Activated naive CD8-positive, alpha-beta T cell treated with anti-CD3 and anti-CD28 coated beads, Interleukin-2, amount 10 ng/mL, durations not matched to agents 7 days and 5 days (primary cell): ENCODE measurements at regions not wholly inside any gene's neighbourhood (a gene's known extent, or its start where the extent isn't known, plus 50 kb on each side); places are given as distances from the start of the nearest gene placed in this dataset.

Experiments used
- ATAC-seq: fragments of 150-1000 bp; cut with Tn5 transposase; one replicate; pipeline ENCODE4 v1.10.0; 2021; ENCODE audit warnings: low read depth, moderate library complexity
- POLR2A ChIA-PET: fragments of 350-600 bp; sonication (Branson Sonifier 250); formaldehyde crosslinking; loops from one replicate; lab custom pipeline; 2021; ENCODE audit warnings: antibody characterized with exemption; lab: Charles Lee
- DNase-seq: peaks from one replicate; pipeline ENCODE4 v3.0.0; 2021
- H3K27ac Mint-ChIP-seq: one replicate; pipeline ENCODE4 v1.8.0; 2022; ENCODE audit warnings: mild to moderate bottlenecking, mixed read lengths
- H3K27me3 Mint-ChIP-seq: one replicate; pipeline ENCODE4 v1.8.0; 2022; ENCODE audit warnings: mild to moderate bottlenecking, moderate library complexity, mixed read lengths
- H3K36me3 Mint-ChIP-seq: one replicate; pipeline ENCODE4 v1.8.0; 2021; ENCODE audit warnings: mild to moderate bottlenecking, mixed read lengths
- H3K4me1 Mint-ChIP-seq: one replicate; pipeline ENCODE4 v1.8.0; 2021; ENCODE audit warnings: mixed read lengths
- H3K4me3 Mint-ChIP-seq: one replicate; pipeline ENCODE4 v1.8.0; 2022; ENCODE audit warnings: mild to moderate bottlenecking, moderate library complexity, mixed read lengths
- H3K9me3 Mint-ChIP-seq: one replicate; pipeline ENCODE4 v1.8.0; 2021; ENCODE audit warnings: mixed read lengths

GRCh38 chr20:60759651-60760050 lies 492.4 kb upstream of the CDH4 start:
- Mint-ChIP-seq H3K27ac (no peak overlapping the region), H3K36me3 (no peaks in the 10 kb centered on the region), H3K27me3 (no peaks in the 10 kb centered on the region), H3K9me3 (no peaks in the 10 kb centered on the region), H3K4me1 (no peaks in the 10 kb centered on the region), H3K4me3 (no peak overlapping the region)
- POLR2A ChIA-PET: no interaction called here
- no peak for ATAC-seq
- no peak for DNase-seq

DNA sequence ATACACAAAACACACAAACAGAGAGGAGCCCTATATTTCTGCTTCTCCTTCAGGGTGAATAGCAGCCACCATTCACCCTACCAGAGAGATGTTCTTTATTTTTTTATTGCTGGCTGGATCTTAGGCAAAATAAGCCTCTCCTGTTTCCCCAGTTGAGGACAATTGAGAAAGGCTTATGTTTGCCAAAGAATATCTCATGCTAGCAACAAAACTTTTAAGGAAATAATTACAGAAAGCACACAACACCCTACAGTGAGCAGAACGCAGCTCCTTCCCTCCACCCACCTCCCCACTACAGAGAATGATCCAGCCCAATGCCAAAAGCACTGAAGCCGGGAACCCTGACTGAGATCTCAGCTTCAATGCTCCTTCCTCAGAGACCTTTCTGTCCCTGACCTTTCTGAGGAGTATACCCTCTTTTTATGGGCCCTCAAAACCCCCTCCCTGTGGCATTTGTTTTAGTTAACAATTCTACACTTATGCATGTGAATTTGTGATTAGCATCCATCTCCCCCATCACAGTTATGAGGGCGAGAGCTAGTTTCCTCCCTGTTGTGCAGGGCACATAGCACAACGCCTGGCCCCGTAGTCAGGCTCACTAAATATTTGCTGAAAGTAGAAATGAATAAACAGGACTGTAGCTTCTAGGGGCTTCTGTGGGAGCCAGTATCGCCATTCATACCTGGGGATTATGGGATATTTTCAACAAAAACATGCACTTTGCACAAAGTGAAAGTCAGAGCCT lies 491.6 kb upstream of the CDH4 start:
- Mint-ChIP-seq H3K27ac (no peak overlapping the region), H3K4me3 (no peak overlapping the region), H3K36me3 (no peaks in the 10 kb centered on the region), H3K9me3 (no peaks in the 10 kb centered on the region), H3K4me1 (no peaks in the 10 kb centered on the region), H3K27me3 (no peaks in the 10 kb centered on the region)
- POLR2A ChIA-PET: no interaction called here
- DNase-seq: no peak
- no peak for ATAC-seq

DNA sequence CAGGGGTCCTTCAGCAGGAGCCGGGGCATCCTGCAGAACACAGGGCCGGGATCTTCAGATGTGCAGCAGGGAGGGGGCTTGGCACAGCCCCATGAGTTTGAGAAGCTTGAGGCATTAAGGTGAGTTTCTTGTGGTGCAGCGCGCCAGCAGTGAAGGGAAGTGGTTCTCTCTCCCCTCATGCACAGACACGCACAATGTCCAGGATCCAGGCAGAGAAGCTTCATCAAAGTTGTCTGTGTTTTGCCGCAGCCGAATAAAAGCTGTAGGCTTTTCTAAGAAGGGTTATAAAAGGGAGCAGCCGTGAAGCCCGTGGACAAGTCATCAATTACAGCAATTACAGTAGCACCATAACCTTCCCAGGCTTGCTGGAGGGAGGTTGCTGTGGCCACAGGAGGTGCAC lies 491.0 kb upstream of the CDH4 start:
- DNase-seq (no peak), ATAC-seq (no peak)
- Mint-ChIP-seq H3K27me3 (no peaks in the 10 kb centered on the region), H3K27ac (no peak overlapping the region), H3K36me3 (no peaks in the 10 kb centered on the region), H3K4me1 (no peaks in the 10 kb centered on the region), H3K9me3 (no peaks in the 10 kb centered on the region), H3K4me3 (no peak overlapping the region)
- POLR2A ChIA-PET: no interaction called here

- Mint-ChIP-seq H3K4me1 (no peaks in the 10 kb centered on the region), H3K4me3 (no peak overlapping the region), H3K36me3 (no peaks in the 10 kb centered on the region), H3K9me3 (no peaks in the 10 kb centered on the region), H3K27me3 (peaks cover under 1% of the 10 kb centered on the region), H3K27ac (no peak overlapping the region)
- POLR2A ChIA-PET: no interaction called here
- ATAC-seq: no peak
- DNase-seq: no peak
Measured at GRCh38 chr20:60762386-60762785, 489.7 kb upstream of the CDH4 start.

- Mint-ChIP-seq H3K36me3 (no peaks in the 10 kb centered on the region), H3K4me3 (no peak overlapping the region), H3K27me3 (peaks cover 1% of the 10 kb centered on the region), H3K4me1 (no peaks in the 10 kb centered on the region), H3K9me3 (no peaks in the 10 kb centered on the region), H3K27ac (no peak overlapping the region)
- no peak for DNase-seq
- no peak for ATAC-seq
- POLR2A ChIA-PET: no interaction called here
Measured at GRCh38 chr20:60764328-60764727, 487.7 kb upstream of the CDH4 start.

DNA sequence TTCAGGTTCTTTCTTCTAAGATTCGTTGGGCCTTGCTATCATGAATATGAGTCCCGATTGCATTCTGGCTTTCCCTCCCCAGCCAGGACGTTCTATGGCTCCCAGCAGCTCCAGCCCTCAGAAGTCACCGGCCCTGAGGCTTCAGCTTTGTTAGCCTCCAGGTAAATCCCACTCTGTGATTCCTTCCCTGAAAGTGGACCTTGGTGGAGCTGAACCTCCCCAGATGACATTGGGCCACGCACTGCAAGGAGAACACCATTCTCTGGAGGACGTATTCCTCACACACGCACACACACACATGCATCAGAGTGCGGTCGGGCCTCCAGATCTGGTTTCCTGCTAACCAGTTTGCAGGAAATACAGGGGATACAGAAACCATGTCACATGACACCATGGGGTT lies 487.3 kb upstream of the CDH4 start:
- Mint-ChIP-seq H3K27ac (no peak overlapping the region), H3K4me1 (no peaks in the 10 kb centered on the region), H3K27me3 (peaks cover 1% of the 10 kb centered on the region), H3K4me3 (no peak overlapping the region), H3K9me3 (no peaks in the 10 kb centered on the region), H3K36me3 (no peaks in the 10 kb centered on the region)
- no peak for ATAC-seq
- no peak for DNase-seq
- POLR2A ChIA-PET: no interaction called here

DNA sequence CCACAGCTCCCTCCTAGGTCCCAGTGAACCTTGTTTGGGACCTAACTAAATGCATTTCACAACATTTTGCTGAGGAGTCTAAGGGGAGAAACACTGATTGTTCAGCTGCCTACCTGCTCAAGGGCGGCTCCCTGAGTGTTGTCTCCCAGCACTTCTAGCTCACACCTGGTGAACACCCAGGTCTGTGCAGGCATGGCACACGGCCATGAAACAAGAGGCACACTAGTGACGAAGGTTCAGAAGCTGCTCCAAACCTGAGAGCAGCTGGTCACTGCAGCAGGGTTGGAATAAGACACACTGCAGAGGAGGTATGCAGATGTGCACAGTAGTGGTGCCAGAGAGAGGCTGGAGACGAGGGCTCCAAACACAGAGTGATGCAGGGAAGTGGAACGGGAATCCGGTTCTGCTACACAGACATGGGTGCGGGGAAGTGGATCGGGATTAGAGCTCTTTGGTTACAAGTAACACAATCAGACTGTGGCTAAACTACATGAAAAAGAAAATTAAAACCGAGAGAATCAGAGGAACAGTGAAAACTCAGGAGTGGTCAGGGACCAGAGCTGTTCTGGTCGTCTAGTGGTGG lies 486.1 kb upstream of the CDH4 start:
- Mint-ChIP-seq H3K4me1 (no peaks in the 10 kb centered on the region), H3K27me3 (peaks cover 1% of the 10 kb centered on the region), H3K27ac (no peak overlapping the region), H3K36me3 (no peaks in the 10 kb centered on the region), H3K4me3 (no peak overlapping the region), H3K9me3 (no peaks in the 10 kb centered on the region)
- DNase-seq (no peak), ATAC-seq (no peak)
- POLR2A ChIA-PET: no interaction called here

DNA sequence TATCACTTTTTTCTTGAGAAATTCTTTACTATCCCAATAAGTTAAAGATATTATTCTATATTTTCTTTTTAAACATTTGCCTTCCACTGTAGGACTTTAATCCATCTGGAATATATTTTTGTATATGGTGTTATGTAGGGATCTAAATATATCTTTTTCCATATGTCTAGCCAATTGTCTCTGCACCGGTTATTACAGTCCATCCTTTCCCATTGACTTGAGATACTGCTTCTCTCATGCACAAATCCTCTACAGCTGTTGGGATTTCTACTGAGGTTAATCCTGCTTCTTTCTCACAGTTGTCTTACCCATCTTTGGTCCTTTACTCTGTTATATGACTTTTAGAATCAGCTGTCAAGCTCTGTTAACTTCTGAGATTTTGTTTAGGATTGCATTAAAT lies 483.8 kb upstream of the CDH4 start:
- no peak for DNase-seq
- POLR2A ChIA-PET: no interaction called here
- Mint-ChIP-seq H3K27ac (no peak overlapping the region), H3K27me3 (peaks cover 1% of the 10 kb centered on the region), H3K9me3 (no peaks in the 10 kb centered on the region), H3K4me3 (no peak overlapping the region), H3K36me3 (no peaks in the 10 kb centered on the region), H3K4me1 (no peaks in the 10 kb centered on the region)
- no peak for ATAC-seq

DNA sequence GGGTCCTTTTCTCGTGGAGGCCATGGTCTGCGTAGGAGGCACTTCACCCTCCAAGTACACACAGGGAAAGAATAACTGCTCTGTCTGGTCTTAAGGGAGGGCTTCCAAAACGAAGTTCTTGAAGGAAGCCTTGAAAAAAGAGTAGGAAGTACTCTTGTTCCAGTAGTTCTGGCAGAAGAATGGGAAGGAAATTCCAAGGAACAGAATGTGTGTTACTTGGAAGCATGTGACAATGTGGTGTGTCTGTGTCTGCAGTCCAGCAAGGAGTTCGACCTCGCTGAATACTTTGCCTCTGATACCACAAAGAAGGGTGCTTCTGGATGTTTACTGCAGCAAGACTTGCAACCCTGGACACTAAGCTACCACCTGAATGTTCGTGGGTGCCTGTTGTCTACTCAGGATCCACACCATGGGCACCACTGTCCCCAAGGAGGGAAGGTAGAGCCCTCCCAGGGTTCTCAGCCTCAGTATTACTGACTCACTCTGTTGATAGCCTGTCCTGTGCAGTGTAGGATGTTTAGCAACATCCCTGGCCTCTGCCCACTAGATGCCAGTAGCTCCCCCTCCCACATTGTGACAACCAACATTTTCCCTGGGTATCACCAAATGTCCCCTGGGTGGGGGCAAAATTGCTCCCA lies 471.6 kb upstream of the CDH4 start:
- DNase-seq (no peak), ATAC-seq (no peak)
- Mint-ChIP-seq H3K4me3 (no peak overlapping the region), H3K4me1 (no peaks in the 10 kb centered on the region), H3K36me3 (no peaks in the 10 kb centered on the region), H3K27me3 (no peaks in the 10 kb centered on the region), H3K27ac (no peak overlapping the region), H3K9me3 (no peaks in the 10 kb centered on the region)
- POLR2A ChIA-PET: no interaction called here

DNA sequence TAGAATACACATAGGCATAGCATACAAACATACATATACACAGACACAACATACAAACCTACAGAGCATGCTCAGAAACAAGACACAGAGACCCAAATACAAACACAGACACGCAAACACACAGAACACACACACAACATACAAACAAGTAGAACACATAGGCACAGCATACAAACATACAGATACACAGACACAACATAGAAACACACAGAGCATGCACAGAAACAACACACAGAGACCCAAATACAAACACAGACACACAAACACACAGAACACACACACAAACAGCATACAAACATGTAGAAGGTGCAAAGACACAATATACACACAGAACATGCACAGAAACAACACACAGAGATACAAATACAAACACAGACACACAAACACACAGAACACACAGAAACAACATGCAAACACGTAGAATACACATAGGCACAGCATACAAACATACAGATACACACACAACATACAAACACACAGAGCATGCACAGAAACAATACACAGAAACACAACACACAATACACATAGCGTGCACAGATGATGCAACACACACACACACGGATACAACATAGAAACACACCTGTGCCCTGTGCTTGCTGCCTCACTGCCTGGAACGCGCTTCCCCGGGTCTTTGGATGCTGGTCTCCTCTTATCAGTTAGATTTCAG lies 469.0 kb upstream of the CDH4 start:
- H3K4me3 Mint-ChIP-seq: no peak overlapping the region
- H3K9me3 Mint-ChIP-seq: no peaks in the 10 kb centered on the region
- no peaks in the 10 kb centered on the region for H3K36me3 Mint-ChIP-seq
- POLR2A ChIA-PET: no interaction called here
- no peaks in the 10 kb centered on the region for H3K27me3 Mint-ChIP-seq
- no peak for ATAC-seq
- H3K27ac Mint-ChIP-seq: no peak overlapping the region
- DNase-seq: no peak
- no peaks in the 10 kb centered on the region for H3K4me1 Mint-ChIP-seq

GRCh38 chr20:60785301-60785700 lies 466.8 kb upstream of the CDH4 start:
- Mint-ChIP-seq H3K9me3 (no peaks in the 10 kb centered on the region), H3K27me3 (no peaks in the 10 kb centered on the region), H3K27ac (no peak overlapping the region), H3K4me3 (no peak overlapping the region), H3K4me1 (no peaks in the 10 kb centered on the region), H3K36me3 (no peaks in the 10 kb centered on the region)
- DNase-seq (no peak), ATAC-seq (no peak)
- POLR2A ChIA-PET: no interaction called here

DNA sequence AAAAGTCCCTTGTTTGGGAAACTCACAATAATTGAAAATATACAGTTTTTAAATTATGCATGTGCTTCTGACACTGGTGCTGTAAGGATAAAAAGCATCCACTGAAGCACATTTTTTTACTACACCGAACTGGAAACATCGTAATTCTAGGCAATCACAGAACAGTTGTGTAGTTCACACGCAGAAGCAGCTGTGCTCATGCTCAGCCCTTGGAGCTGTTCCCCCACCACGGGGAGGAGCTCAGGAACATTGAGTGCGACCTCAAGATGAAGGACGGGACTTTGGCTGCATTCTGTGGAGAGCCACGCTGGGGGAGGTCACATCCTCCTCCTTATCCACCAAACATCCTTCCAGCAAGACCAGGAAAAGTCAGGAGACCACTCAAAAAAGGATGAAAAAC lies 466.3 kb upstream of the CDH4 start:
- Mint-ChIP-seq H3K4me1 (no peaks in the 10 kb centered on the region), H3K4me3 (no peak overlapping the region), H3K36me3 (no peaks in the 10 kb centered on the region), H3K9me3 (no peaks in the 10 kb centered on the region), H3K27ac (no peak overlapping the region), H3K27me3 (no peaks in the 10 kb centered on the region)
- POLR2A ChIA-PET: no interaction called here
- DNase-seq (no peak), ATAC-seq (no peak)

DNA sequence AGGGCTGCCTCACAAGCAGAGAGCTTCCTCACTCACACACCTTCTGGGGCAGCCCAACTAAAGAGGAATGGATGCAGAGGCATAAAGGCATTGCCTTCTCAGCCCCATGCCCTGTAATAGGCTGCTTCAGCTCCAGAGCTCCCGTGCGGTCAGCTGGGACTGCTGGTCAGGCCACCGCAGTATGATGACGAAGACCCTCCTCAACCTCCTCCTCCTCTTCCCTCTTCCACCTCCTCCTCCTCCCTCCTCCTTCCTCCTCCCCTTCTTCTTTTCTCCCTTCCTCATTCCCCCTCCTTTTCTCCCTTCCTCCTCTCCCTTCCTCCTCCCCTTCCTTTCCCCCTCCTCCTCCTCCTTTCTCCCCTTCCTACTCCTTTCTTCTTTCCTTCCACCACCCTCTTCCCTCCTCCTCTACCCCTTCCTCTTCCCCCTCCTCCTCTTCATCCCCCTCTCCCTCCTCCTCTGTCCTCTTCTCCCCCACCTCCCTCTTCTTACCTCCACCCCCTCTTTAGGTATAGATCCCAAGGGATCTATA lies 465.3 kb upstream of the CDH4 start:
- Mint-ChIP-seq H3K27ac (no peak overlapping the region), H3K4me3 (no peak overlapping the region), H3K27me3 (no peaks in the 10 kb centered on the region), H3K4me1 (no peaks in the 10 kb centered on the region), H3K9me3 (no peaks in the 10 kb centered on the region), H3K36me3 (no peaks in the 10 kb centered on the region)
- ATAC-seq (no peak), DNase-seq (no peak)
- POLR2A ChIA-PET: no interaction called here

DNA sequence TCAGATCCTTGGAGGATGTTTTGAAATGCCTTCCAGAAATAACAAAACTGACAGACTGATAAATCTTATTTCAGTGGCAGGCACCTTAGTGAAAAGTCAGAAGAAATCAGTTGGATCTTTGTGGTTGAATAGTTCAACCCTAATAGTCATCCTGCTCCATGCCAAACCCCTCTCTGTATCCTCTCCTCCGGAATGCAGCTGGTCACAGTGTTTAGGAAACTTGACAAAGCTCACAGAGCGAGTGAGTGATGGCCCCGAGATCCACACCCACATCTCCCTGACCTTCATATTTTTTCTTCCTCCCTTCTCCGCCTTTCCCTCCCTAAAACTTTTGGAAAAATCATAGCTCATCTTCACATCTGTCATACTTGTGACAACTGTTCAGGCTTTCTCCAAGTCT lies 464.8 kb upstream of the CDH4 start:
- H3K4me1 Mint-ChIP-seq: no peaks in the 10 kb centered on the region
- H3K27me3 Mint-ChIP-seq: no peaks in the 10 kb centered on the region
- H3K27ac Mint-ChIP-seq: no peak overlapping the region
- H3K4me3 Mint-ChIP-seq: no peak overlapping the region
- POLR2A ChIA-PET: no interaction called here
- DNase-seq (no peak), ATAC-seq (no peak)
- no peaks in the 10 kb centered on the region for H3K9me3 Mint-ChIP-seq
- H3K36me3 Mint-ChIP-seq: no peaks in the 10 kb centered on the region
